Testis (tissue), 2 donors: ENCODE measurements at regions not wholly inside any gene's neighbourhood (a gene's known extent, or its start where the extent isn't known, plus 50 kb on each side); places are given as distances from the start of the nearest gene placed in this dataset.
"Not testable (repeated sequence)": the region's sequence is repeated elsewhere in the genome, so short reads cannot be mapped to it uniquely, and the experiment has no call there.

ENCODE experiments used
- DNase-seq: peaks from one replicate; pipeline ENCODE4 v3.0.0-alpha.2; 2019
- H3K27ac ChIP-seq, 2 donors: fragments of 200-600 bp; sonication (generic); one replicate each; pipeline ENCODE4 v1.5.1; 2019
- H3K27me3 ChIP-seq: fragments of 200-600 bp; sonication (generic); one replicate; pipeline ENCODE4 v1.5.1; 2019
- H3K36me3 ChIP-seq: fragments of 200-600 bp; sonication (generic); one replicate; pipeline ENCODE4 v1.5.1; 2017; ENCODE audit warnings: low read depth; ENCODE audit errors: missing control alignments
- H3K4me1 ChIP-seq: fragments of 200-600 bp; sonication (generic); one replicate; pipeline ENCODE4 v1.5.1; 2019
- H3K4me3 ChIP-seq, 2 donors: fragments of 200-600 bp; sonication (generic); one replicate each; pipeline ENCODE4 v1.5.1; 2017 to 2019
- H3K9me3 ChIP-seq: fragments of 200-600 bp; sonication (generic); one replicate; pipeline ENCODE4 v1.5.1; 2017
- CTCF ChIP-seq, 3 experiments: fragments of 450-650 bp in 2 of 3; fragments of 200-600 bp in 1 of 3; sonication (generic) in 1 of 3; IDR thresholded peaks; one replicate each; pipeline ENCODE4 v1.5.1; 2016 to 2019; ENCODE audit warnings: antibody characterized with exemption in 3 of 3, mild to moderate bottlenecking in 2 of 3, moderate library complexity in 1 of 3
- POLR2A ChIP-seq: fragments of 450-650 bp; IDR thresholded peaks from one replicate; pipeline ENCODE4 v1.6.1; 2017; ENCODE audit warnings: antibody characterized with exemption, mild to moderate bottlenecking, moderate library complexity
- WGBS, 2 donors: methylation state at CpG; one replicate each; pipeline ENCODE4 v1.1.5; 2018; 5-methylcytosine and 5-hydroxymethylcytosine counted together
- intact Hi-C: fragments of 100-400 bp; cut with DNase I; formaldehyde crosslinking; loops from one replicate; pipeline ENCODE4 v1.15.1; 2023; ENCODE audit warnings: low total_unique reads

DNA sequence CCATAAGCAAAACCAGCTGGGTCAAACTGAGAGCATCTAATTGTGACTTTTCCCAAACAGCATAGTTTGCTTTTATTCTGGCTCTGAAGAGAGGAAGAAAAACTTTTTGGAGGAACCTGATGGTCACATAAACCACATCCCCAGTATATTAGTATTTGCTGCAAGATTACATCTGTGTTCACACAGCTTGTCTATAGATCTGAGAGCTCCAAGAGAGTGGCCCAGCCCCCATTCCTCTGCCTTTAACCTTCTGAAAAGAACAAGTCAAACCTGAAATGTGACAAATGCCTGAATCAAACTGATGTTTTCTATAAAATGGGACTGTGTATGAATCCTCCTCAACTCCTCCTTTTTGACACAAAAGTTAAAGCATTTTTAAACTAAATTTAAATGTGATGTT, 435.2 kb downstream of the ZNF479 start:
- H3K27me3 ChIP-seq, H3K4me3 ChIP-seq, DNase-seq, H3K27ac ChIP-seq, H3K36me3 ChIP-seq, intact Hi-C loops, H3K4me1 ChIP-seq, H3K9me3 ChIP-seq: not testable (repeated sequence)

DNA sequence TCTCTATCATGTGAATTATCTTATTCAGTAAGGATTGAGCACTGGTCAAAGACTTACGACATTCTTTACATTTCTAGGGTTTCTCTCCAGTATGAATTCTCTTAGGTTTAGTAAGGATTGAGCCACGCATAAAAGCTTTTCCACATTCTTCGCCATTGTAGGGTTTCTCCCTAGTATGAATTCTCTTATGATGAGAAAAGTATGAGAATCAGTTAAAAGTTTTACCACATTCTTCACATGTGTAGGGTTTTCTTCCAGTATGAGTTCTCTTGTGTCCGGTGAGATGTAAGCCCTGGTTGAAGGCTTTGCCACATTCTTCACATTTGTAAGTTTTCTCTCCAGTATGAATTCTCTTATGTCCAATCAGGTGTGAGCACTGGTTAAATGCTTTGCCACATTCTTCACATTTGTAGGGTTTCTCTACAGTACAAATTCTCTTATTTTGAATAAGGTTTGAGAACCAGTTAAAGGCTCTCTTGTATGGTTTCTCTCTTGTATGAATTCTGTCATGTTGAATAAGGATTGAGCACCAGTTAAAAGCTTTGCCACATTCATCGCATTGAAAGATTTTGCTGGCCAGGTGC, 445.9 kb downstream of the ZNF479 start:
- 71 to 79% methylated on average over 4 to 5 of the region's 5 CpGs for WGBS, 2 donors

DNA sequence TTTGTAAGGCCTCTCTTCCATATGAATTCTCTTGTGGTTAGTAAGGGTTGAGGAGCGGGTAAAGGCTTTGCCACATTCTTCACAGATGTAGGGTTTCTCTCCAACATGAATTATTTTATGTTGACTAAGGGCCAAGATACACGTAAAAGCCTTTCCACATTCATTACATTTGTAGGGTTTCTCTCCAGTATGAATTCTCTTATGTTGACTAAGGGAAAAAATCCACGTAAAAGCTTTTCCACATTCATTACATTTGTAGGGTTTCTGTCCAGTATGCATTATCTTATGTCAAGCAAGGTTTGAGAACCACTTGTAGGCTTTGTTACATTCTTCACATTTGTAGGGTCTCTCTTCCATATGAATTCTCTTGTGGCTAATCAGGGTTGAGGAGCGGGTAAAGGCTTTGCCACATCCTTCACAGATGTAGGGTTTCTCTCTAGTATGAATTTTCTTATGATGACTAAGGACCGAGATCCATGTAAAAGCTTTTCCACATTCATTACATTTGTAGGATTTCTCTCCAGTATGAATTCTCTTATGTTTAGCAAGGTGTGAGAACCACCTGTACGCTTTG, 493.0 kb downstream of the ZNF479 start:
- Histone ChIP-seq H3K9me3 (no peaks in the 10 kb centered on the region), H3K27me3 (no peaks in the 10 kb centered on the region), H3K27ac (no peak overlapping the region), H3K36me3 (no peaks in the 10 kb centered on the region), H3K4me1 (no peaks in the 10 kb centered on the region), H3K4me3 (no peak overlapping the region)
- intact Hi-C loops, result no loop called here
- 68 to 75% methylated on average over 6 of the region's 6 CpGs for WGBS, 2 donors
- no peak for DNase-seq
- no peak for TF ChIP-seq CTCF (IDR thresholded peaks at IDR 0.05)
- TF ChIP-seq POLR2A, result no peak

More for the DNA sequence above, 445.9 kb downstream of the ZNF479 start:
- H3K4me1 ChIP-seq, result no peaks in the 10 kb centered on the region
- no peaks in the 10 kb centered on the region for H3K36me3 ChIP-seq
- TF ChIP-seq CTCF (IDR thresholded peaks at IDR 0.05) (no peak), POLR2A (no peak)
- intact Hi-C loops, result no loop called here
- H3K27ac ChIP-seq, result no peak overlapping the region
- no peak overlapping the region for H3K4me3 ChIP-seq
- H3K9me3 ChIP-seq, result no peaks in the 10 kb centered on the region
- no peaks in the 10 kb centered on the region for H3K27me3 ChIP-seq
- no peak for DNase-seq

- DNase-seq, result no peak
- Histone ChIP-seq H3K27me3 (no peaks in the 10 kb centered on the region), H3K4me1 (no peaks in the 10 kb centered on the region), H3K36me3 (no peaks in the 10 kb centered on the region), H3K4me3 (no peak overlapping the region), H3K9me3 (no peaks in the 10 kb centered on the region), H3K27ac (no peak overlapping the region)
- TF ChIP-seq CTCF (IDR thresholded peaks at IDR 0.05) (no peak), POLR2A (no peak)
- intact Hi-C loops, result no loop called here
- WGBS, 2 donors, result 43 to 71% methylated on average over 2 of the region's 2 CpGs
Measured at GRCh38 chr7:56609852-56610355, 493.7 kb upstream of the NUPR2 start.

DNA sequence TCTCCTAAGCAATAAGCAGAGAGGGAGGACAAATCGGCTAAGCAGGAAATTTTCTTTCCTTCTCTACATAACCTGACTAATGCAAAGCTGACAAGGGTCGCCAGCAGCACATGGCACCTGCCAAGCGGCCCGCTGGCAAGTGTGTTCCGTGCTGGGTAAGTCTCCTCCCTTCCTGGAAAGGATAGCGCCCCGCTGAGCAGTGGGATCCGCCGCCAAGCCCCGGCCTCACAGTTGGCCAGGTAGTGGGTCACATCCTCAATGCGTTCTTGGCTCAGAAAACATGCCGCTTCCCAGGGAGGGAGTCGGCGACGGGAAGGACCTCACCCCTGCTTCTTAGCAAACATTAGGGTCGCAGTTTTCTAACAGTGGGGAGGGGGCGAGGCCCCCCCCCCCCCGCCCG, 488.9 kb upstream of the NUPR2 start:
- Histone ChIP-seq H3K27ac (no peak overlapping the region), H3K4me1 (no peaks in the 10 kb centered on the region), H3K4me3 (no peak overlapping the region), H3K36me3 (no peaks in the 10 kb centered on the region), H3K27me3 (no peaks in the 10 kb centered on the region), H3K9me3 (no peaks in the 10 kb centered on the region)
- 25 to 53% methylated on average over 13 to 19 of the region's 19 CpGs for WGBS, 2 donors
- TF ChIP-seq POLR2A (no peak), CTCF (IDR thresholded peaks at IDR 0.05) (no peak)
- intact Hi-C loops, result no loop called here
- DNase-seq, result no peak
